OCI-LY3 (cell line): ENCODE measurements at regions not wholly inside any gene's neighbourhood (a gene's known extent, or its start where the extent isn't known, plus 50 kb on each side); places are given as distances from the start of the nearest gene placed in this dataset.

Experiments used
- EZH2phosphoT487 ChIP-seq: fragments of 200-600 bp; shearing (Covaris generic); IDR thresholded peaks from 2 replicates; pipeline ENCODE4 v1.6.1; 2018; ENCODE audit warnings: antibody characterized with exemption, mixed run types, low read depth
- TF ChIP-seq, protein P1 (sequence below): fragments of 200-600, 300-600 bp; sonication (generic); IDR thresholded peaks from 2 replicates; pipeline ENCODE4 v1.5.1; 2014; ENCODE audit warnings: antibody characterized with exemption, low read length, low read depth

DNA sequence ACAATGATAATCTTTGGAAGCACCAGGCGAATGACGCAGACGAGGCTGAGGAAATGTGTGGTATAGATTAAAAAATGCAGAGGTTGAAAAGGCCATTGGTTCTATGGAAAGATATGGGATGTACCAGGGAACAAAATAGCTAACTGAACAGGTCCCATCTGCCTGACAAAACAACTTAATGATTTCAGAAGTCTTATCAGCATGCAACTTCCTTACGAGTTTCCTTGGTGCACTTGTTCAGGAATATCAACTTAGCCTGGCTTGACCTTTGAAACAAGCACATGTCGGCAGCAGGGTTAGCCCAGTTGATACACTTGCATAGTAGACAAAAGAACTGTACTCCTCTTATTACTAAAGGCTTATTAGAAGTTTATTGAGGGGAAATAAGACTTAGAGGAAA lies 90.9 kb upstream of the CDH11 start:
- TF ChIP-seq, protein P1, sequence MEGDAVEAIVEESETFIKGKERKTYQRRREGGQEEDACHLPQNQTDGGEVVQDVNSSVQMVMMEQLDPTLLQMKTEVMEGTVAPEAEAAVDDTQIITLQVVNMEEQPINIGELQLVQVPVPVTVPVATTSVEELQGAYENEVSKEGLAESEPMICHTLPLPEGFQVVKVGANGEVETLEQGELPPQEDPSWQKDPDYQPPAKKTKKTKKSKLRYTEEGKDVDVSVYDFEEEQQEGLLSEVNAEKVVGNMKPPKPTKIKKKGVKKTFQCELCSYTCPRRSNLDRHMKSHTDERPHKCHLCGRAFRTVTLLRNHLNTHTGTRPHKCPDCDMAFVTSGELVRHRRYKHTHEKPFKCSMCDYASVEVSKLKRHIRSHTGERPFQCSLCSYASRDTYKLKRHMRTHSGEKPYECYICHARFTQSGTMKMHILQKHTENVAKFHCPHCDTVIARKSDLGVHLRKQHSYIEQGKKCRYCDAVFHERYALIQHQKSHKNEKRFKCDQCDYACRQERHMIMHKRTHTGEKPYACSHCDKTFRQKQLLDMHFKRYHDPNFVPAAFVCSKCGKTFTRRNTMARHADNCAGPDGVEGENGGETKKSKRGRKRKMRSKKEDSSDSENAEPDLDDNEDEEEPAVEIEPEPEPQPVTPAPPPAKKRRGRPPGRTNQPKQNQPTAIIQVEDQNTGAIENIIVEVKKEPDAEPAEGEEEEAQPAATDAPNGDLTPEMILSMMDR = no peak
- no peak for TF ChIP-seq EZH2phosphoT487
